ENCODE measurements at regions not wholly inside any gene's neighbourhood (a gene's known extent, or its start where the extent isn't known, plus 50 kb on each side); places are given as distances from the start of the nearest gene placed in this dataset.
"Not testable (repeated sequence)": the region's sequence is repeated elsewhere in the genome, so short reads cannot be mapped to it uniquely, and the experiment has no call there.

DNA sequence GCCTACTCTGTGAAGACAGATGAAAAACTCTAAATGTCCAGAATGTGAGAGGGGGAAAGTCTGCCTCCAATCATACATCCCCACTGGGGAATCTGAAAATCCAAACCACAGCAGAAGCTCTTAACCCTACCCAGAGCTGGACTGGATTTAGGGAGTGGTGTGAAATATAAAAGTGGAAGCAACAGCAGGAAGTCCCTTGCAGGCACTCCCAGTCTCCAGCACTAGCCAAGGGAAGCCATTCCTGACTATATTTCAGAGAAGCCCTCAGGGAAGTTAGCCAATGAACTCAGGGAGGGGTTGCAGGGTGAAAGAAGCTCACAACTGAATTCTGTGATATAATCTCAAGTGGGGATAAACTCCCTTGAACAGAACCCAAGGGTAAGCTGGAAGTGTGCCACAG lies 51.5 kb downstream of the CRPPA start:
- DNase-seq: no peak

GRCh38 chr7:16369309-16369708 lies 52.0 kb downstream of the CRPPA start:
- DNase-seq: not testable (repeated sequence)

DNA sequence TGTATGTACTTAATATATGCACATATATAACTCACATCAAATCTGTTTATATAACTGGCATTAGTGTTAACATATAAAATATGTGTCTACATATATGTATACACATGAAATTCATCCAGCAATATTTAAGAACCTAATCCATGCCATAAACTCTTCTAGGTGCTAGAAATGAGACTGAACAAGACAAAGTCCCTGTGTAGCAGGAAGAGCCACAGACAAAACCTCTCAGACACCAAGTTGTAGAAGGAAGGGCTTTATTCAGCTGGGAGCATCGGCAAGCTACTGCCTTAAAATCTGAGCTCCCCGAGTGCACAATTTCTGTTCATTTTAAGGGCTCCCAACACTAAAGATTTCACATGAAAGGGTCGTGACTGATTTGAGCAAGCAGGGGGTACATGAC lies 52.5 kb downstream of the CRPPA start:
- DNase-seq: no peak

DNA sequence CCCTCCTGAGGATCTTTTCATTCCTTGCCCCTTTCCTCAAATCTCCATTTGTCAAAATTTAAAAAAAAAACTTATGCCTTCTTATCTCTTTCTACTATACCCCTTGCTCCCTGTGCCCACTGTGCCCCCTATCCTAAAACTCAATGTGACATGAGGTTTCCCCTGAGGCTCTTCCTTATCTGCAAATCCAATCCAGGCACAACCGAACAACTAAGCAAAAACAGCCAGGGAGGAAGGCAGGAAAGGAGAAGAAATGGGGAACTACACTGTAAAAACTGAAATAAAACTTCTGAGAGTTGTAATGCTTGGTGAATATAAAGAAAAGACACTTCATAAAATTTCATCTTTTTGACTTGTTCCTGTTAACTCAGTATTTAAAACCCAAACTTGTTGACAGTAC lies 54.2 kb downstream of the CRPPA start:
- no peak for DNase-seq

DNA sequence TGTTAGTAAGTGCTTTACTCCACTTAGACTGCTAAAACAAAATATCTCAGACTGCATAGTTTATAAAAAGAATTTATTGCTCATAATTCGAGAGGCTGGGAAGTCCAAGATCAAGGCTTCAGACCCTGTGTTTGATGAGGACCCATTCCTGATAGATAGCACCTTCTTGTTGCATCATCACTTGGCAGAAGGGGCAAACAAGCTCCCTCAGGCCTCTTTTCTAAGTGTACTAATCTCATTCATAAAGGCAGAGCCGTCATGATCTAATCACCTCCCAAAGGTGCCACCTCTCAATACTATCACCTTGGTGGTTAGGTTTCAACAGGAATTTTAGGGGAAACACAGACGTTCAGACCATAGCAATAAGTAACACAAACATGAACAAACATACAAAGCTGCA lies 55.4 kb downstream of the CRPPA start:
- DNase-seq: no peak

DNA sequence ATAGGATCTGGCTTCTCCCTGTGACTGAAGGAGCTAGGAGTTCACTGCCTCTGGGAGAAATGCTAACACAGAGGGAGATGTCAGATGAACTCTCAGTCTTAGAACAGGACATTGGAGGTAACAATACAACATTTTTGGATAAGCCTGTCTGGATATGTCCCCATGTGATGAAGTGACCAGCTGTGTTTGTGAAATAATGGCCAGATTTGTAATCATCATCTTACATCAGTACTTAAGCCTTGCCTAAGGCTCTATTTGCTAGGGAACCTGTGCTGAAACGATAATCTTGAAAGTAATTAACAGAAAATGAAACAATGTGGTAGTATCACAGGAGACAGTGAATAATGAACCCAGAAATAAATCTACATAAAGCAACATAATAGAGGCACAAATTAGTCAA lies 56.2 kb downstream of the CRPPA start:
- DNase-seq: no peak

GRCh38 chr7:16359216-16359615 lies 62.1 kb downstream of the CRPPA start:
- no peak for DNase-seq

DNA sequence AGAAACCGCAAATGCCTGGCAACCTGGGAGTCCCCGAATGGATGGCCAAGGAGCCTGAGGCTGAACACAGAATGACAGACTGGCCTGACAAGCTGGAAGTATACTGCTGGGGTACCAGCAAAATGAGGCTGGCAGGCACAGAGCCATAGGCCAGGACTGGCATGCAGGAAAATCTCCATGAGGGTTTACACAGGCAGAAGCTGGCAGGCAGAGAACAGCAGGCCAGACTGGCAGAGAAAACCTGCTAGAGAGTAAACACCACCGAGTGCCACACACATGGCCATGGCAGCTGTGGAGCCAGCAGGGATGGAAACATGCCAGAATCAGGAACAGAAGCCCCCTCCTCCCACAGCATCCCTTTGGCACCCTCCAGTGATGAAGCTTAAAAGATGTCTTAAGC lies 63.4 kb downstream of the CRPPA start:
- no peak for DNase-seq

DNA sequence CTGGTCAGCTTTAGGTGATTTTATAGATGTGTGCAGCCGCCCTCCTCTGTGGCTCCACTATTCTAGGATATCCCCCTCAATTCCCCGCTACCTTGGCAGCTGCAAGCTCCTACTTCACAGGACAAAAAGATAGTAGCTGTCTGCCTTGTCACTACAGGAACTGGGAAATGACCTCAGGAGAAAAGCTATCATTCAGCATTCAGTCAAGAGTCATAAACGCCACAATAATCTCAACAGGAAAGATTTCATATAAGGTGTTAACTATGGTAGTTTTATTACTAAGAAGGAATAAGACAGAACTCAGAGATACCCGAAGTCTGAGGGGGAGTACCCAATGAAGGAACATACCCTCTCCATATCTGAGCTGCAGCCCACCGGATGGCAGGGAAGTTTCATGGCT lies 63.9 kb downstream of the CRPPA start:
- DNase-seq: no peak

DNA sequence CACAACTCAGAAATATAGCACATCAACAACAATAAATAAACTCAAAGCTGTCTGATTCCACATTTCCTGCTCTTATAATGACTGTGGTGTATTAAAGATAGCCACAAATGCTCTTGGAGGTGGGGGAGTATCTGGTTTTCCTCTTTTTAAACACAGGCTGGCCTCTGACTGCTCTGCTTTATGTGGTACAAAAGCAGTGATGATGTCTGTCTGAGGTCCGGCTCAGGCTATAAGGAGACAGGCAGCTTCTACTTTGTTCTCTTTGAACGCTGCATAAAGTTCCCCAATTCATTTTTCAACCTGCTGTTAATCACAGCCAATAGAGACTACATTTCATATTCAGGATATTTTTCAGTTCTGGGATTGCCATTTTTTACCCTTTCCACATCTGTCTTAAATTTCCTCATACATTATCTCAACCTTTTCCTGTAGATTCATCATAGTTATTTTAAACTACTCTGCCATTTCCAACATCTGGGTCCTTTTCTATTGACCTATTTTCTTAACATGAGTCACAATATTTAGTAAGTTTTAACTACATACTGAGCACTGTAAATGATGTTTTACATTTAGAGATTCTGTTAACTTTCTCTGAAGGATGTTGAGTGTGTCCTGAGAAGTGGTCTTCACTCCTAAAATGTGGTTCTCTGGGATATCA lies 64.9 kb downstream of the CRPPA start:
- DNase-seq: no peak

GRCh38 chr7:16354573-16354972 lies 66.8 kb downstream of the CRPPA start:
- DNase-seq: no peak

- no peak for DNase-seq
Observed at GRCh38 chr7:16353226-16353625, 68.1 kb downstream of the CRPPA start.

DNA sequence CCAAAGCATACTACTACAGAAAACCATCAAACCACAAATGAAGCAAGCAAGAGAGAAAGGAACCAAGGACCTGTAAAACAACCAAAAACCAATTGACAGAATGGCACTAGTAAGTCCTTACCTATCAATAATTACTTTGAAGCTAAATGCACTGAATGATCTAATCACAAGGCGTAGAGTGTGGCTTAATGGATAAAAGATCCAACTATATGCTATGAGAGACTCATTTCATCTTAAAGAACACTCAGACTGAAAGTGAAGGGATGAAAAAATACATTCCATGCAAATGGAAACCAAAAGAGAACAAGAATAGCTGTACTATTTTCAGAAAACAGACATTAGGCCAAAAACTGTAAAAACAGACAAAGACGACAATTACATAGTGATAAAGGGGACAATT lies 70.7 kb downstream of the CRPPA start:
- no peak for DNase-seq

DNA sequence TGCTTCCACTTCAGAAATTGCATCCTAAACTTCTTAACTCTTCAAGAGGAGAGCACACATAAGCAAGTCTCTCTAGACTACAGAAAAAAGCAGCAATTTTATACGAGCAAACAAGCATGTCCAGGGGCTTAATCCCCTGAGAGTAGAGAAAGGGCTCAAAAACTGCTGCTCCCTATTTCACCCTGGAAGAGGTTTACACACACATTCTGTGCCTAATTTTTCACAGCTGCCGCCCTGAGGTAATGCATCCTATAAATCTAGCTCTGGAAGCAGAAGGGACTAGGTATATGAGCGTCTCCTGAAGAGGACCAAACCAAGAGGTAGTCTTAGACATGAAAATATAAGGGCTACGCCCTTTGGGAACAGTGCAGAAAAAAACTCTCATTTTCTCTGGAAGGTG lies 73.1 kb downstream of the CRPPA start:
- no peak for DNase-seq

- no peak for DNase-seq
Observed at GRCh38 chr7:16347827-16348192, 73.5 kb downstream of the CRPPA start.

- DNase-seq: no peak
Observed at GRCh38 chr7:16347066-16347826, 74.1 kb downstream of the CRPPA start.

- DNase-seq: no peak
Observed at GRCh38 chr7:16345979-16346958, 75.1 kb downstream of the CRPPA start.

DNA sequence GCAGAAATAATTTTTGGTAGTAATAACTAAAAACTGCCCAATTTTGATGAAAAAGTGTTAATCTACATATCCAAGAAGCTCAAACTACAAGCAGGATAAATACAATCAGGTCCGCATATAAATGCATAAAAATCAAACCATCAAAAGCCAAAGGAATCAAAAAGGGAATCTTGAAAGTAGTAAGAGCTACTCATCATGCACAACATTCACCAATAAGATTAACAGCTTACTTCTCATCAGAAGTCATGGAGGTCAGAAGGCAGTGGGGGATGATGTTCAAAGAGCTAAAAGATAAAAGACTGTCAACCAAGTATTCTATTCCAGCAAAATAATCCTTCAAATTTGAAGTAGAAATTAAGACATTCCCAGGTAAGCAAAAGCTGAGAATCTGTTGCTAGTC lies 76.4 kb downstream of the CRPPA start:
- DNase-seq: no peak

DNA sequence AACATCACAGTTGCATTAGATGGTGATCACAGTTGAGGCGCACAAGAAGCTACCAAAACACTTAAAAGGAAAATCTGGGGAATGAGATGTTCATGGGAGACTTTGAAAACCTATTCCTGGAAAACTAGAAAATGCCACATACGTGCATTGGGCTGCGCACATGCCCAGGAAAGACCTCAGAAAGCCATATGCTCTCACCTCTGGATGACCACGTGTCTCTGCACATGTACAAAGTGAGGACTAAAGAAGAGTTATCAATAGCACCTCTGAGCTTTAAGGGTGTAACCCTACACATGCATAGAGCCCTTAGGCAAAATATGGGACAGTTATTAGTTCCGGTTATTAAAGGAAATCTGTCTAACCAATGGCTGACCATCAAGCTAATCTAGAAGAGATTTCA lies 77.7 kb downstream of the CRPPA start:
- DNase-seq: no peak

DNA sequence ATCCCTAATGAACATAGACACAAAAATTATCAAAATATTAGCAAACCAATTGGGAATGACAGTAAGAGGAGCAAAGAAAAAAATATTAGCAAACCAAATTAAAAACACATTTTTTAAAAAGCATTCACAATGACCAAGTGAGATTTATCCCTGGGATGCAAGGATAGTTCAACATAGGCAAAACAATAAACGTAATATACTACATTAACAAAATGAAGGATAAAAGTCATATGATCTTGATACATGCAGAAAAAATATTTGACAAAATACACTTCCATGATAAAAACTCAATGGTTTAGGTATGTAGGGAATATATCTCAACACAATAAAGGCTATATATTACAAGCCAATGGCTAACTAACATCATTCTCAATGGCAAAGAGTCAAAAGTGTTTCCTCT lies 83.3 kb downstream of the CRPPA start:
- no peak for DNase-seq

DNA sequence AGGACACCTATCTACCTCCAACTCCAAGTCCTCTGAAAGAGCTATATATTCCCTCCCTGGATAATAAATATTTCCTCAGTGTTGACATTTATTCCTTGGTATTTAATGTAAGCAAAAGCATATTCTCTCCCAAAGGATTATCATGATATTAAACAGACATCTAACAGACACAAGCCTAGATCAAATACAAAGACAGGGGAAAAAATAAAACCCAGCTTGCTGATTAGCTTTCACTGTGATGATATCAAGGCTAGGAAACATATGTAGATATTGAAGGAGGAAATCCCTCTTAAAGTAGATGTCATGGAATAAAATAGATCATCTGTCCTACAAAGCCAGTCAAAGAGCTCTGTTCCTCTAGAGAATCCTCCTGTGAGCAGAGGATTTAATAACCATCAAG lies 95.2 kb downstream of the CRPPA start:
- no peak for DNase-seq

DNA sequence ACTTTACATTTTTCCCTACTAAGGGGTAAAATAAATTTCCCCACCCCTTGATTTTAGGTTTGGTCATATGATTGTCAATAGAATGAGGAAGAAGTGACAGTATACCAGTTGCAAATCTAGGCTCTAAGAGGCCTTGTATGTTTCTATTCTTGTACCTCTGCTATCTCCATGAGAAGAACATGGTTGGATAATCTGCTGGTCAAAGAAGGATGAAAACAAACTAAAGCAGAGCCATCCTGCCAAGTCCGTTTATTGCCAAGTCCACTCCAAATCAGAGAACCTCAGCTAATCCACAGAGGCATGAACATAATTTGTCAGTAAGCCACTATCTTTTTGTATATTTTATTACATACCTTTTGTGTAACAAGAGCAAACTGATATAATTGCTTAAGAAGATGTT lies 98.0 kb downstream of the CRPPA start:
- no peak for DNase-seq

DNA sequence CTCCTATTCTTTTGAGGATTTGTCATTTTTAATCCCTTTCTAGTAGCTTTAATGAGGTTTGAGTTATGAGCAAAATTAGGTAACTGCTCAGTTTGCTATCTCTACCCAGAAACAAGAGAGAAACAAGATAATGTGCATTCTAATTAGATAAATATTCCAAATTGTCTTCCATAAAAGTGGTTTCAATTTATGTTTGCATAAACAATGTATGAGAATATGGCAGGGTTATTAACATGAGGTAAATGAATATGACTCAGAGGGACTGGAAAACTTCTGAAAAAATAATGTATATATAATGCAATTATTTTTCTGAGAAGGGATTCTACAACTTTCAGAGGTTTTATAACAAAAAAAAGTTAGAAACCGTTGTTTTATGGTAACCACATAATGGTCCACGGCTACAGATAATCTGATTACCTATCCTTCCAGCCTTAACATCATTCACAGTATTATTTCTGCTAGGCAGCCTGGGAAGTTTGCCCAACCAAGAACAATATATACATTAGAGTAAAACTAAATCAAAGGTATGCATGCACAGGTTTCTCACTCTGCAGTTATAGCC lies 101.2 kb downstream of the CRPPA start:
- no peak for DNase-seq

All from activated CD4-positive, alpha-beta T cell treated with anti-CD3 and anti-CD28 coated beads, Interleukin-2, amount 50 U/mL, for 48 hours (primary cell).